GM23338 (cell line): ENCODE measurements at regions not wholly inside any gene's neighbourhood (a gene's known extent, or its start where the extent isn't known, plus 50 kb on each side); places are given as distances from the start of the nearest gene placed in this dataset.

Experiments
- ATAC-seq: fragments of 200-7000 bp; cut with Tn5 transposase; 3 replicates; pipeline ENCODE4 v1.9.1; 2020
- DNase-seq: peaks from one replicate; pipeline ENCODE4 v3.0.0-alpha.2; 2015; ENCODE audit warnings: low spot score
- H2AFZ ChIP-seq: fragments of 200-600 bp; sonication (generic); 2 replicates; pipeline ENCODE4 v1.8.0; 2016; ENCODE audit warnings: antibody characterized with exemption, mild to moderate bottlenecking, moderate library complexity
- H3F3A ChIP-seq: fragments of 200-600 bp; sonication (generic); replicated peaks from 2 replicates; pipeline ENCODE4 v1.8.0; 2017; ENCODE audit warnings: antibody characterized with exemption, mixed run types, low read depth
- H3K27ac ChIP-seq: fragments of 200-600 bp; sonication (generic); 2 replicates; pipeline ENCODE4 v1.6.1; 2016; ENCODE audit warnings: low read depth
- H3K27me3 ChIP-seq: fragments of 200-600 bp; sonication (generic); 2 replicates; pipeline ENCODE4 v1.8.0; 2016; ENCODE audit warnings: mild to moderate bottlenecking, mixed run types, moderate library complexity; ENCODE audit not compliant: insufficient read depth
- H3K36me3 ChIP-seq: fragments of 200-600 bp; sonication (generic); 2 replicates; pipeline ENCODE4 v1.8.0; 2016; ENCODE audit warnings: mild to moderate bottlenecking; ENCODE audit not compliant: insufficient read depth
- H3K4me1 ChIP-seq: fragments of 200-600 bp; sonication (generic); 2 replicates; pipeline ENCODE4 v1.8.0; 2016; ENCODE audit warnings: mild to moderate bottlenecking, moderate library complexity; ENCODE audit not compliant: insufficient read depth
- H3K4me2 ChIP-seq: fragments of 200-600 bp; sonication (generic); 2 replicates; pipeline ENCODE4 v1.7.1; 2017; ENCODE audit warnings: mixed run types
- H3K4me3 ChIP-seq: fragments of 200-600 bp; sonication (generic); 2 replicates; pipeline ENCODE4 v1.6.1; 2016; ENCODE audit warnings: mixed run types
- H3K79me2 ChIP-seq: fragments of 200-600 bp; sonication (generic); replicated peaks from 2 replicates; pipeline ENCODE4 v1.8.0; 2017; ENCODE audit warnings: mild to moderate bottlenecking; ENCODE audit not compliant: insufficient read depth
- H3K9me2 ChIP-seq: fragments of 200-600 bp; sonication (generic); 2 replicates; pipeline ENCODE4 v1.8.0; 2017; ENCODE audit not compliant: insufficient read depth
- H4K20me1 ChIP-seq: fragments of 200-600 bp; sonication (generic); replicated peaks from 2 replicates; pipeline ENCODE4 v1.8.0; 2017; ENCODE audit warnings: mild to moderate bottlenecking; ENCODE audit not compliant: insufficient read depth
- H3K27ac Mint-ChIP-seq: 2 replicates; pipeline ENCODE4 v1.8.0; 2020; ENCODE audit warnings: inconsistent platforms, mild to moderate bottlenecking, moderate library complexity, mixed read lengths
- H3K27me3 Mint-ChIP-seq: 3 replicates; pipeline ENCODE4 v1.8.0; 2022; ENCODE audit warnings: low read depth, mild to moderate bottlenecking, moderate library complexity, mixed read lengths, inconsistent platforms; ENCODE audit not compliant: insufficient read depth, poor library complexity
- H3K36me3 Mint-ChIP-seq: 3 replicates; pipeline ENCODE4 v1.8.0; 2021; ENCODE audit warnings: low read depth, mild to moderate bottlenecking, inconsistent platforms, moderate library complexity, mixed read lengths
- H3K4me1 Mint-ChIP-seq: 3 replicates; pipeline ENCODE4 v1.8.0; 2020; ENCODE audit warnings: mild to moderate bottlenecking, inconsistent platforms, mixed read lengths
- H3K4me3 Mint-ChIP-seq: 3 replicates; pipeline ENCODE4 v1.8.0; 2021; ENCODE audit warnings: moderate library complexity, mild to moderate bottlenecking, inconsistent platforms, mixed read lengths
- H3K9me3 Mint-ChIP-seq: 3 replicates; pipeline ENCODE4 v1.8.0; 2020; ENCODE audit warnings: moderate library complexity, mild to moderate bottlenecking, inconsistent platforms, mixed read lengths
- CREB1 ChIP-seq: fragments of 250-450 bp; sonication (Bioruptor Pico); IDR thresholded peaks from 2 replicates; pipeline ENCODE4 v1.5.0; 2020; ENCODE audit warnings: low read depth, mild to moderate bottlenecking, moderate library complexity
- CTCF ChIP-seq, 2 experiments: fragments of 200-600 bp in 1 of 2; sonication (generic) in 1 of 2; conservative IDR thresholded peaks; 2 replicates each; pipeline versions ENCODE4 v1.5.1 to v1.6.1; 2016 to 2017; ENCODE audit warnings: antibody characterized with exemption in 2 of 2, low read depth in 2 of 2, mild to moderate bottlenecking in 2 of 2, moderate library complexity in 1 of 2
- ETS1 ChIP-seq: IDR thresholded peaks from 2 replicates; pipeline ENCODE4 v1.6.1; 2016; ENCODE audit warnings: antibody characterized with exemption
- EZH2 ChIP-seq: fragments of 200-600 bp; sonication (generic); IDR thresholded peaks from one replicate; pipeline ENCODE4 v1.8.0; 2017; ENCODE audit warnings: antibody characterized with exemption, mild to moderate bottlenecking, low read depth; ENCODE audit not compliant: unreplicated experiment
- EZH2phosphoT487 ChIP-seq: fragments of 200-600 bp; sonication (generic); IDR thresholded peaks from one replicate; pipeline ENCODE4 v1.8.1; 2018; ENCODE audit warnings: antibody characterized with exemption; ENCODE audit not compliant: unreplicated experiment
- JUNB ChIP-seq: IDR thresholded peaks from one replicate; pipeline ENCODE4 v1.6.1; 2016; ENCODE audit warnings: antibody characterized with exemption; ENCODE audit not compliant: unreplicated experiment
- NANOG ChIP-seq: IDR thresholded peaks from 2 replicates; pipeline ENCODE4 v1.6.1; 2016; ENCODE audit warnings: antibody characterized with exemption, borderline replicate concordance
- POLR2AphosphoS5 ChIP-seq: IDR thresholded peaks from 2 replicates; pipeline ENCODE4 v1.6.1; 2016; ENCODE audit warnings: antibody characterized with exemption, low read depth
- REST ChIP-seq: IDR thresholded peaks from one replicate; pipeline ENCODE4 v1.6.1; 2018; ENCODE audit warnings: antibody characterized with exemption; ENCODE audit not compliant: unreplicated experiment
- STAT1 ChIP-seq: IDR thresholded peaks from one replicate; pipeline ENCODE4 v1.6.1; 2016; ENCODE audit warnings: antibody characterized with exemption; ENCODE audit not compliant: unreplicated experiment
- ZNF114 ChIP-seq: fragments of 250-450 bp; sonication (Bioruptor Pico); IDR thresholded peaks from 2 replicates; pipeline ENCODE4 v1.5.0; 2020; ENCODE audit warnings: mild to moderate bottlenecking, moderate library complexity
- ZNF331 ChIP-seq: fragments of 250-450 bp; sonication (Bioruptor Pico); IDR thresholded peaks from 2 replicates; pipeline ENCODE4 v1.5.0; 2020; ENCODE audit warnings: low read depth, mild to moderate bottlenecking, moderate library complexity
- ZNF462 ChIP-seq: fragments of 250-450 bp; sonication (Bioruptor Pico); IDR thresholded peaks from 2 replicates; pipeline ENCODE4 v1.5.0; 2020; ENCODE audit warnings: mild to moderate bottlenecking, moderate library complexity

DNA sequence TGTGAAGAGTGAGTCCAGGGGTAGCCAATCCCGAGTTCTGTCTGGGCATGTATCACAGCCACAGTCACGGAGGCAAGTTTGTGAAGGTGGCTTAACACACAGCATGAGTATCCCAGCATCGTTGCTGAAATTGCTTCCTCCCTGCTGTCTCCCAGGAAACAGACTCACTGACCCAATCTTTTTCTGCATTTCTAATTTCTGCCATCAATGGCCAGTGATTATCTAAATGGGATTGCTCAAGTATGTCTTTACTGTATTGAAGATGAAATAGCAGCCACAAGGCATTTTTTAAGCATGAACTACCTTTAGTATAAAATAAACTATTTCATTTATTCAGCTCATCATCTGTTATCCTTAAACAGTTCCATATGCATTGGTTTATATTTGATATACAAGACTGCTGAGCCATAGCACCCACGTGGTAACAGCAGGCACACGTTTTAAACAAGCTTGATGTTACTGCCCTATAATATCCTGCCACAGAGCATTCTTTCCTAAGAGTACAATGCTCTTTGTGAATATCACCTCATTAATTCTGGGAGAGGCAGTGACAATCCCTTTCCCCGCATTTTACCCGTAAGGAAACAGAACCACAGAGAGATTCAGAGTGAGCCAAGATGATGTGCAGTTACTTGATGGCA, 276.6 kb upstream of the THBS1 start:
- Histone ChIP-seq H3K4me2 (no peak overlapping the region), H3F3A (no peaks in the 10 kb centered on the region), H2AFZ (no peak overlapping the region), H3K27ac (no peak overlapping the region), H3K27me3 (no peaks in the 10 kb centered on the region), H3K4me3 (no peak overlapping the region), H3K4me1 (no peaks in the 10 kb centered on the region), H4K20me1 (no peaks in the 10 kb centered on the region), H3K9me2 (peaks cover 5% of the 10 kb centered on the region), H3K79me2 (no peaks in the 10 kb centered on the region), H3K36me3 (no peaks in the 10 kb centered on the region)
- no peaks in the 10 kb centered on the region for H3K4me1 Mint-ChIP-seq
- H3K4me3 Mint-ChIP-seq, result no peak overlapping the region
- peaks cover 6% of the 10 kb centered on the region; the same call in 2 of the 3 replicates for H3K9me3 Mint-ChIP-seq
- ATAC-seq (no peak), DNase-seq (no peak)
- no peak for TF ChIP-seq STAT1
- no peak for TF ChIP-seq EZH2phosphoT487
- no peak for TF ChIP-seq NANOG
- TF ChIP-seq POLR2AphosphoS5, result no peak
- TF ChIP-seq CTCF (conservative IDR thresholded peaks at IDR 0.05; ENCODE audit: low read depth in 2 of 2), result no peak
- no peak for TF ChIP-seq JUNB
- TF ChIP-seq ZNF462 (CRISPR knock-in tag), result no peak
- no peak for TF ChIP-seq EZH2
- no peak for TF ChIP-seq ZNF331 (CRISPR knock-in tag)
- no peak for TF ChIP-seq ZNF114
- TF ChIP-seq CREB1 (CRISPR knock-in tag), result no peak
- no peak for TF ChIP-seq REST
- TF ChIP-seq ETS1, result no peak
- no peaks in the 10 kb centered on the region for H3K27me3 Mint-ChIP-seq
- no peaks in the 10 kb centered on the region for H3K36me3 Mint-ChIP-seq
- no peak overlapping the region for H3K27ac Mint-ChIP-seq
